ENCODE measurements at regions not wholly inside any gene's neighbourhood (a gene's known extent, or its start where the extent isn't known, plus 50 kb on each side); places are given as distances from the start of the nearest gene placed in this dataset.

GRCh38 chr20:39095870-39096269, 133.7 kb downstream of the DHX35 start:
- H3K4me3 Mint-ChIP-seq, result no peak overlapping the region
- no peak for DNase-seq (ENCODE audit: low spot score)
- Histone ChIP-seq H3K79me2 (replicated peaks; ENCODE audit: insufficient read depth) (no peaks in the 10 kb centered on the region), H3K27ac (ENCODE audit: low read depth) (no peak overlapping the region), H3K4me2 (no peak overlapping the region), H3F3A (replicated peaks; ENCODE audit: low read depth) (no peaks in the 10 kb centered on the region), H3K36me3 (ENCODE audit: insufficient read depth) (no peaks in the 10 kb centered on the region), H3K4me3 (no peak overlapping the region), H3K4me1 (ENCODE audit: insufficient read depth) (no peaks in the 10 kb centered on the region; the same call in 1 of the 2 replicates), H4K20me1 (replicated peaks; ENCODE audit: insufficient read depth) (no peaks in the 10 kb centered on the region), H2AFZ (no peak overlapping the region), H3K9me2 (ENCODE audit: insufficient read depth) (no peaks in the 10 kb centered on the region), H3K27me3 (ENCODE audit: insufficient read depth) (no peaks in the 10 kb centered on the region)
- peaks cover 5% of the 10 kb centered on the region for H3K27me3 Mint-ChIP-seq (ENCODE audit: insufficient read depth, low read depth, poor library complexity)
- ATAC-seq, result no peak
- peaks cover 7% of the 10 kb centered on the region; the same call in 2 of the 3 replicates for H3K4me1 Mint-ChIP-seq
- no peaks in the 10 kb centered on the region for H3K36me3 Mint-ChIP-seq (ENCODE audit: low read depth)
- H3K9me3 Mint-ChIP-seq, result no peaks in the 10 kb centered on the region
- no peak for TF ChIP-seq NANOG (IDR thresholded peaks at IDR 0.05; ENCODE audit: borderline replicate concordance)
- no peak for TF ChIP-seq ZNF331 (CRISPR knock-in tag; IDR thresholded peaks at IDR 0.05; ENCODE audit: low read depth)
- TF ChIP-seq, protein P1, sequence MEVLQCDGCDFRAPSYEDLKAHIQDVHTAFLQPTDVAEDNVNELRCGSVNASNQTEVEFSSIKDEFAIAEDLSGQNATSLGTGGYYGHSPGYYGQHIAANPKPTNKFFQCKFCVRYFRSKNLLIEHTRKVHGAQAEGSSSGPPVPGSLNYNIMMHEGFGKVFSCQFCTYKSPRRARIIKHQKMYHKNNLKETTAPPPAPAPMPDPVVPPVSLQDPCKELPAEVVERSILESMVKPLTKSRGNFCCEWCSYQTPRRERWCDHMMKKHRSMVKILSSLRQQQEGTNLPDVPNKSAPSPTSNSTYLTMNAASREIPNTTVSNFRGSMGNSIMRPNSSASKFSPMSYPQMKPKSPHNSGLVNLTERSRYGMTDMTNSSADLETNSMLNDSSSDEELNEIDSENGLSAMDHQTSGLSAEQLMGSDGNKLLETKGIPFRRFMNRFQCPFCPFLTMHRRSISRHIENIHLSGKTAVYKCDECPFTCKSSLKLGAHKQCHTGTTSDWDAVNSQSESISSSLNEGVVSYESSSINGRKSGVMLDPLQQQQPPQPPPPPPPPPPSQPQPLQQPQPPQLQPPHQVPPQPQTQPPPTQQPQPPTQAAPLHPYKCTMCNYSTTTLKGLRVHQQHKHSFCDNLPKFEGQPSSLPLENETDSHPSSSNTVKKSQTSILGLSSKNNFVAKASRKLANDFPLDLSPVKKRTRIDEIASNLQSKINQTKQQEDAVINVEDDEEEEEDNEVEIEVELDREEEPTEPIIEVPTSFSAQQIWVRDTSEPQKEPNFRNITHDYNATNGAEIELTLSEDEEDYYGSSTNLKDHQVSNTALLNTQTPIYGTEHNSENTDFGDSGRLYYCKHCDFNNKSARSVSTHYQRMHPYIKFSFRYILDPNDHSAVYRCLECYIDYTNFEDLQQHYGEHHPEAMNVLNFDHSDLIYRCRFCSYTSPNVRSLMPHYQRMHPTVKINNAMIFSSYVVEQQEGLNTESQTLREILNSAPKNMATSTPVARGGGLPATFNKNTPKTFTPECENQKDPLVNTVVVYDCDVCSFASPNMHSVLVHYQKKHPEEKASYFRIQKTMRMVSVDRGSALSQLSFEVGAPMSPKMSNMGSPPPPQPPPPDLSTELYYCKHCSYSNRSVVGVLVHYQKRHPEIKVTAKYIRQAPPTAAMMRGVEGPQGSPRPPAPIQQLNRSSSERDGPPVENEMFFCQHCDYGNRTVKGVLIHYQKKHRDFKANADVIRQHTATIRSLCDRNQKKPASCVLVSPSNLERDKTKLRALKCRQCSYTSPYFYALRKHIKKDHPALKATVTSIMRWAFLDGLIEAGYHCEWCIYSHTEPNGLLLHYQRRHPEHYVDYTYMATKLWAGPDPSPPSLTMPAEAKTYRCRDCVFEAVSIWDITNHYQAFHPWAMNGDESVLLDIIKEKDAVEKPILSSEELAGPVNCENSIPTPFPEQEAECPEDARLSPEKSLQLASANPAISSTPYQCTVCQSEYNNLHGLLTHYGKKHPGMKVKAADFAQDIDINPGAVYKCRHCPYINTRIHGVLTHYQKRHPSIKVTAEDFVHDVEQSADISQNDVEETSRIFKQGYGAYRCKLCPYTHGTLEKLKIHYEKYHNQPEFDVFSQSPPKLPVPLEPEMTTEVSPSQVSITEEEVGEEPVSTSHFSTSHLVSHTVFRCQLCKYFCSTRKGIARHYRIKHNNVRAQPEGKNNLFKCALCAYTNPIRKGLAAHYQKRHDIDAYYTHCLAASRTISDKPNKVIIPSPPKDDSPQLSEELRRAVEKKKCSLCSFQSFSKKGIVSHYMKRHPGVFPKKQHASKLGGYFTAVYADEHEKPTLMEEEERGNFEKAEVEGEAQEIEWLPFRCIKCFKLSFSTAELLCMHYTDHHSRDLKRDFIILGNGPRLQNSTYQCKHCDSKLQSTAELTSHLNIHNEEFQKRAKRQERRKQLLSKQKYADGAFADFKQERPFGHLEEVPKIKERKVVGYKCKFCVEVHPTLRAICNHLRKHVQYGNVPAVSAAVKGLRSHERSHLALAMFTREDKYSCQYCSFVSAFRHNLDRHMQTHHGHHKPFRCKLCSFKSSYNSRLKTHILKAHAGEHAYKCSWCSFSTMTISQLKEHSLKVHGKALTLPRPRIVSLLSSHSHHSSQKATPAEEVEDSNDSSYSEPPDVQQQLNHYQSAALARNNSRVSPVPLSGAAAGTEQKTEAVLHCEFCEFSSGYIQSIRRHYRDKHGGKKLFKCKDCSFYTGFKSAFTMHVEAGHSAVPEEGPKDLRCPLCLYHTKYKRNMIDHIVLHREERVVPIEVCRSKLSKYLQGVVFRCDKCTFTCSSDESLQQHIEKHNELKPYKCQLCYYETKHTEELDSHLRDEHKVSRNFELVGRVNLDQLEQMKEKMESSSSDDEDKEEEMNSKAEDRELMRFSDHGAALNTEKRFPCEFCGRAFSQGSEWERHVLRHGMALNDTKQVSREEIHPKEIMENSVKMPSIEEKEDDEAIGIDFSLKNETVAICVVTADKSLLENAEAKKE (CRISPR knock-in tag; IDR thresholded peaks at IDR 0.05), result no peak
- no peak for TF ChIP-seq EZH2 (IDR thresholded peaks at IDR 0.05; ENCODE audit: low read depth, unreplicated experiment)
- TF ChIP-seq ZNF114 (CRISPR knock-in tag; IDR thresholded peaks at IDR 0.05), result no peak
- TF ChIP-seq, protein P2, sequence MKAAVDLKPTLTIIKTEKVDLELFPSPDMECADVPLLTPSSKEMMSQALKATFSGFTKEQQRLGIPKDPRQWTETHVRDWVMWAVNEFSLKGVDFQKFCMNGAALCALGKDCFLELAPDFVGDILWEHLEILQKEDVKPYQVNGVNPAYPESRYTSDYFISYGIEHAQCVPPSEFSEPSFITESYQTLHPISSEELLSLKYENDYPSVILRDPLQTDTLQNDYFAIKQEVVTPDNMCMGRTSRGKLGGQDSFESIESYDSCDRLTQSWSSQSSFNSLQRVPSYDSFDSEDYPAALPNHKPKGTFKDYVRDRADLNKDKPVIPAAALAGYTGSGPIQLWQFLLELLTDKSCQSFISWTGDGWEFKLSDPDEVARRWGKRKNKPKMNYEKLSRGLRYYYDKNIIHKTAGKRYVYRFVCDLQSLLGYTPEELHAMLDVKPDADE (IDR thresholded peaks at IDR 0.05), result no peak
- no peak for TF ChIP-seq CREB1 (CRISPR knock-in tag; IDR thresholded peaks at IDR 0.05; ENCODE audit: low read depth)
- no peak for TF ChIP-seq JUNB (IDR thresholded peaks at IDR 0.05; ENCODE audit: unreplicated experiment)
- H3K27ac Mint-ChIP-seq, result no peak overlapping the region
